H9 (cell line): ENCODE measurements at regions not wholly inside any gene's neighbourhood (a gene's known extent, or its start where the extent isn't known, plus 50 kb on each side); places are given as distances from the start of the nearest gene placed in this dataset.

Experiments used
- DNase-seq: peaks from one replicate; pipeline ENCODE4 v3.0.0-alpha.2; 2017
- H2AFZ ChIP-seq: one replicate; pipeline ENCODE4 v1.6.1; 2013; ENCODE audit warnings: mild to moderate bottlenecking, low read length, control low read depth, moderate library complexity
- H2AK5ac ChIP-seq: 2 replicates; pipeline ENCODE4 v1.6.1; 2013; ENCODE audit warnings: low read length, control low read depth, mixed read lengths; ENCODE audit not compliant: insufficient read length
- H2BK120ac ChIP-seq: one replicate; pipeline ENCODE4 v1.6.1; 2013; ENCODE audit warnings: low read depth, mild to moderate bottlenecking, low read length, control low read depth, inconsistent platforms; ENCODE audit not compliant: poor library complexity, severe bottlenecking
- H2BK12ac ChIP-seq: 2 replicates; pipeline ENCODE4 v1.6.1; 2013; ENCODE audit warnings: low read length, control low read depth, mixed read lengths, low read depth; ENCODE audit not compliant: insufficient read length
- H2BK15ac ChIP-seq: 2 replicates; pipeline ENCODE4 v1.6.1; 2013; ENCODE audit warnings: low read depth, low read length, control low read depth
- H2BK20ac ChIP-seq: one replicate; pipeline ENCODE4 v1.6.1; 2013; ENCODE audit warnings: low read depth, mild to moderate bottlenecking, low read length, control low read depth, inconsistent platforms; ENCODE audit not compliant: poor library complexity, severe bottlenecking
- H2BK5ac ChIP-seq: 2 replicates; pipeline ENCODE4 v1.6.1; 2013; ENCODE audit warnings: low read length, control low read depth, mixed read lengths; ENCODE audit not compliant: insufficient read length
- H3K14ac ChIP-seq: 2 replicates; pipeline ENCODE4 v1.6.1; 2013; ENCODE audit warnings: low read length, control low read depth; ENCODE audit not compliant: insufficient read depth
- H3K18ac ChIP-seq: 2 replicates; pipeline ENCODE4 v1.6.1; 2013; ENCODE audit warnings: low read depth, mild to moderate bottlenecking, mixed read lengths, low read length, control low read depth; ENCODE audit not compliant: insufficient read length
- H3K23ac ChIP-seq: 2 replicates; pipeline ENCODE4 v1.6.1; 2013; ENCODE audit warnings: low read length, control low read depth, mixed read lengths, low read depth; ENCODE audit not compliant: insufficient read length
- H3K23me2 ChIP-seq: 2 replicates; pipeline ENCODE4 v1.6.1; 2013; ENCODE audit warnings: low read depth, mild to moderate bottlenecking, mixed read lengths, low read length, control low read depth; ENCODE audit not compliant: insufficient read length, poor library complexity, severe bottlenecking
- H3K27ac ChIP-seq: 2 replicates; pipeline ENCODE4 v1.5.1; 2013; ENCODE audit warnings: low read length, control low read depth, mixed read lengths, low read depth; ENCODE audit not compliant: insufficient read length
- H3K27me3 ChIP-seq: 2 replicates; pipeline ENCODE4 v1.6.1; 2013; ENCODE audit warnings: low read length, control low read depth, inconsistent platforms; ENCODE audit not compliant: insufficient read depth
- H3K4ac ChIP-seq: 2 replicates; pipeline ENCODE4 v1.6.1; 2013; ENCODE audit warnings: low read depth, mild to moderate bottlenecking, control low read depth, inconsistent platforms, low read length, moderate library complexity
- H3K4me1 ChIP-seq: 2 replicates; pipeline ENCODE4 v1.6.1; 2013; ENCODE audit warnings: low read length, control low read depth, inconsistent platforms; ENCODE audit not compliant: insufficient read depth
- H3K4me2 ChIP-seq: 2 replicates; pipeline ENCODE4 v1.6.1; 2013; ENCODE audit warnings: low read length, control low read depth, mixed read lengths; ENCODE audit not compliant: insufficient read length, insufficient read depth
- H3K56ac ChIP-seq: 2 replicates; pipeline ENCODE4 v1.6.1; 2013; ENCODE audit warnings: low read depth, mild to moderate bottlenecking, mixed read lengths, low read length, control low read depth; ENCODE audit not compliant: insufficient read length
- H3K79me1 ChIP-seq: 2 replicates; pipeline ENCODE4 v1.6.1; 2013; ENCODE audit warnings: low read depth, mild to moderate bottlenecking, moderate library complexity, low read length, control low read depth, inconsistent platforms; ENCODE audit not compliant: insufficient read depth, poor library complexity, severe bottlenecking
- H3K79me2 ChIP-seq: 2 replicates; pipeline ENCODE4 v1.6.1; 2013; ENCODE audit warnings: low read length, control low read depth, inconsistent platforms; ENCODE audit not compliant: insufficient read depth
- H3K9ac ChIP-seq: 2 replicates; pipeline ENCODE4 v1.6.1; 2013; ENCODE audit warnings: low read length, control low read depth, mixed read lengths; ENCODE audit not compliant: insufficient read length; ENCODE audit errors: extremely low read depth
- H3K9me3 ChIP-seq: one replicate; pipeline ENCODE4 v1.6.1; 2013; ENCODE audit warnings: low read depth, low read length, inconsistent platforms; ENCODE audit not compliant: control insufficient read depth
- H3T11ph ChIP-seq: one replicate; pipeline ENCODE4 v1.6.1; 2013; ENCODE audit warnings: mild to moderate bottlenecking, low read length, control low read depth, inconsistent platforms
- H4K20me1 ChIP-seq: one replicate; pipeline ENCODE4 v1.6.1; 2013; ENCODE audit not compliant: control insufficient read depth, insufficient read length, insufficient read depth
- H4K5ac ChIP-seq: 2 replicates; pipeline ENCODE4 v1.6.1; 2013; ENCODE audit warnings: low read depth, mild to moderate bottlenecking, mixed read lengths, low read length, control low read depth; ENCODE audit not compliant: insufficient read length
- H4K8ac ChIP-seq: replicated peaks from 2 replicates; pipeline ENCODE4 v1.6.1; 2013; ENCODE audit warnings: low read length, control low read depth, mixed read lengths, low read depth; ENCODE audit not compliant: insufficient read length
- H4K91ac ChIP-seq: 2 replicates; pipeline ENCODE4 v1.6.1; 2013; ENCODE audit warnings: low read depth, mild to moderate bottlenecking, moderate library complexity, mixed read lengths, low read length, control low read depth; ENCODE audit not compliant: insufficient read length
- H3K27ac Mint-ChIP-seq, 3 experiments: 2 replicates in 2 of 3; 3 replicates in 1 of 3; pipeline ENCODE4 v1.8.0; 2020 to 2021; ENCODE audit warnings: mixed read lengths in 3 of 3, mild to moderate bottlenecking in 1 of 3, moderate library complexity in 1 of 3
- H3K27me3 Mint-ChIP-seq: 2 replicates; pipeline ENCODE4 v1.8.0; 2021; ENCODE audit warnings: low read depth, mild to moderate bottlenecking, moderate library complexity, mixed read lengths
- H3K36me3 Mint-ChIP-seq, 3 experiments: 2 replicates in 2 of 3; 3 replicates in 1 of 3; pipeline ENCODE4 v1.8.0; 2020 to 2021; ENCODE audit warnings: low read depth in 3 of 3, mixed read lengths in 3 of 3; ENCODE audit not compliant: insufficient read depth in 1 of 3
- H3K4me1 Mint-ChIP-seq, 2 experiments: 2 replicates each; pipeline ENCODE4 v1.8.0; 2020; ENCODE audit warnings: mixed read lengths in 2 of 2
- H3K4me3 Mint-ChIP-seq, 2 experiments: 2 replicates in 1 of 2; 3 replicates in 1 of 2; pipeline ENCODE4 v1.8.0; 2020 to 2021; ENCODE audit warnings: mild to moderate bottlenecking in 2 of 2, mixed read lengths in 2 of 2, moderate library complexity in 1 of 2
- H3K9me3 Mint-ChIP-seq, 2 experiments: 2 replicates in 1 of 2; 3 replicates in 1 of 2; pipeline ENCODE4 v1.8.0; 2020; ENCODE audit warnings: mild to moderate bottlenecking in 2 of 2, mixed read lengths in 2 of 2, moderate library complexity in 1 of 2
- CTCF ChIP-seq: fragments of 200-600 bp; sonication (generic); conservative IDR thresholded peaks from 3 replicates; pipeline ENCODE4 v1.8.0; 2021; ENCODE audit warnings: antibody characterized with exemption, mild to moderate bottlenecking
- WGBS: extraction: QIAGEN DNeasy Blood & Tissue Kit; methylation state at CpG from one replicate; pipeline ENCODE4 v1.1.7; 2013; ENCODE audit warnings: missing lambda C conversion rate, low lambda C conversion rate, mixed read lengths; ENCODE audit not compliant: insufficient read length; ENCODE audit errors: extremely low coverage; 5-methylcytosine and 5-hydroxymethylcytosine counted together

GRCh38 chr13:73204952-73205351 is 146.1 kb downstream of the KLF5 start:
- no peak overlapping the region for H3K4ac ChIP-seq
- no peaks in the 10 kb centered on the region for H3K4me1 ChIP-seq
- no peaks in the 10 kb centered on the region for H4K20me1 ChIP-seq
- no peak overlapping the region for H2BK120ac ChIP-seq
- no peaks in the 10 kb centered on the region for H3K79me2 ChIP-seq
- Mint-ChIP-seq H3K9me3 (no peaks in the 10 kb centered on the region), H3K27ac (no peak overlapping the region), H3K36me3 (no peaks in the 10 kb centered on the region), H3K4me3 (no peak overlapping the region), H3K4me1 (no peaks in the 10 kb centered on the region), H3K27me3 (no peaks in the 10 kb centered on the region)
- no peak overlapping the region for H2BK5ac ChIP-seq
- no peak overlapping the region for H4K91ac ChIP-seq
- no peak overlapping the region for H3K9ac ChIP-seq
- no peak overlapping the region for H2BK15ac ChIP-seq
- no peaks in the 10 kb centered on the region for H3K23me2 ChIP-seq
- H3K18ac ChIP-seq: no peak overlapping the region
- no peak for DNase-seq
- H3K4me2 ChIP-seq: no peak overlapping the region
- no peaks in the 10 kb centered on the region for H3K27me3 ChIP-seq
- H3K23ac ChIP-seq: no peak overlapping the region
- WGBS: no CpG with 5 or more reads among the region's 5 CpGs
- H2BK20ac ChIP-seq: no peak overlapping the region
- no peak overlapping the region for H3K56ac ChIP-seq
- no peak overlapping the region for H3K27ac ChIP-seq
- H3K9me3 ChIP-seq: no peaks in the 10 kb centered on the region
- no peak overlapping the region for H2BK12ac ChIP-seq
- no peaks in the 10 kb centered on the region for H3K79me1 ChIP-seq
- H4K8ac ChIP-seq: no peak overlapping the region
- H3T11ph ChIP-seq: no peak overlapping the region
- TF ChIP-seq CTCF: no peak
- no peak overlapping the region for H3K14ac ChIP-seq
- no peak overlapping the region for H2AFZ ChIP-seq
- no peak overlapping the region for H2AK5ac ChIP-seq
- H4K5ac ChIP-seq: no peak overlapping the region
